ENCODE measurements at regions not wholly inside any gene's neighbourhood (a gene's known extent, or its start where the extent isn't known, plus 50 kb on each side); places are given as distances from the start of the nearest gene placed in this dataset.

DNA sequence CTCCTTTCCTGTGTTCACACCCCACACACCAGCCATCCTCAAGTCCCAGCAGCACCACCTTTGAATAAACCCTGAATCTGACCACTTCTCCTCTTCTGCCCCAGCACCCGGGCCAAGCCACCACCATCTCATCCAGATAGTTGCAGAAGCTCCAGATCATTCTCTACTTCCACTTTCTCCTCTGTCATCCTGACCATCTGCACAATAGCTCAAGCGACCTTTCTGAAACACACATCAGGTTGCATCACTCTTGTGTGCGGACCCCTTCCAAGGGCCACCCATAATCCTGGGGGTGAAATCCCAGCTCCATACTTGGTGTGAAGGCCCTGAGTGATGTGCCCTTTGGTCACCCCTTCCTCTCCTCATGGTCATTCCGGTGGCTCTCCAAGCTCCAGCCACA, 187.4 kb upstream of the GALNT17 start:
- no peaks in the 10 kb centered on the region for H3K9me3 ChIP-seq (ENCODE audit: severe bottlenecking)
- no peak overlapping the region for H3K4me3 ChIP-seq (ENCODE audit: low read depth, low read length)
- TF ChIP-seq, protein P1, sequence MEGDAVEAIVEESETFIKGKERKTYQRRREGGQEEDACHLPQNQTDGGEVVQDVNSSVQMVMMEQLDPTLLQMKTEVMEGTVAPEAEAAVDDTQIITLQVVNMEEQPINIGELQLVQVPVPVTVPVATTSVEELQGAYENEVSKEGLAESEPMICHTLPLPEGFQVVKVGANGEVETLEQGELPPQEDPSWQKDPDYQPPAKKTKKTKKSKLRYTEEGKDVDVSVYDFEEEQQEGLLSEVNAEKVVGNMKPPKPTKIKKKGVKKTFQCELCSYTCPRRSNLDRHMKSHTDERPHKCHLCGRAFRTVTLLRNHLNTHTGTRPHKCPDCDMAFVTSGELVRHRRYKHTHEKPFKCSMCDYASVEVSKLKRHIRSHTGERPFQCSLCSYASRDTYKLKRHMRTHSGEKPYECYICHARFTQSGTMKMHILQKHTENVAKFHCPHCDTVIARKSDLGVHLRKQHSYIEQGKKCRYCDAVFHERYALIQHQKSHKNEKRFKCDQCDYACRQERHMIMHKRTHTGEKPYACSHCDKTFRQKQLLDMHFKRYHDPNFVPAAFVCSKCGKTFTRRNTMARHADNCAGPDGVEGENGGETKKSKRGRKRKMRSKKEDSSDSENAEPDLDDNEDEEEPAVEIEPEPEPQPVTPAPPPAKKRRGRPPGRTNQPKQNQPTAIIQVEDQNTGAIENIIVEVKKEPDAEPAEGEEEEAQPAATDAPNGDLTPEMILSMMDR (IDR thresholded peaks at IDR 0.05; ENCODE audit: low read depth, low read length): no peak
- peaks cover 47% of the 10 kb centered on the region for H3K27me3 ChIP-seq (ENCODE audit: insufficient read depth, low read depth, severe bottlenecking)
- no peaks in the 10 kb centered on the region for H3K36me3 ChIP-seq
- H3K27ac ChIP-seq: no peak overlapping the region
- no peak for DNase-seq

DNA sequence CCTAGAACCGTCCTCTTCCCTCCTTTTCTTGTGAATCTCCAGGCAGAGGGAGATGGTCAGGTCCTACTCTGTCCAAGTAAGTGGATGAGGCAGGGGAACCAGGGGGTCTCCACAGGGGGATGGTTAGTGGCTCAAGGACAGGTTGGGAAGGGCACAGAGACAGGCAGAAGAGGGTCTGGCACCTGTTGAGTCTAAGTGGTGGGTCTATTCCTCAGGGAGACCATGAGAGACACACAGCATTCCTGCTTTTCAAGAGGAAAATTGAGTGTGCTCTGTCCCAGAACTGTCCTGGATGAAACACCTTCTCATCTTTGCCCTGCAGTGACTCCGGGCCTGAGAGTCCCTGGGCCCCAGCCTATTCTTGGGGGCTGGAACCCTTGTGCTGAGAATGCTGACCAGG, 184.8 kb upstream of the GALNT17 start:
- DNase-seq: no peak
- TF ChIP-seq, protein P1 (IDR thresholded peaks at IDR 0.05; ENCODE audit: low read depth, low read length): no peak
- Histone ChIP-seq H3K27me3 (ENCODE audit: insufficient read depth, low read depth, severe bottlenecking) (peaks cover 42% of the 10 kb centered on the region), H3K9me3 (ENCODE audit: severe bottlenecking) (no peaks in the 10 kb centered on the region), H3K36me3 (no peaks in the 10 kb centered on the region), H3K27ac (no peak overlapping the region), H3K4me3 (ENCODE audit: low read depth, low read length) (no peak overlapping the region)

DNA sequence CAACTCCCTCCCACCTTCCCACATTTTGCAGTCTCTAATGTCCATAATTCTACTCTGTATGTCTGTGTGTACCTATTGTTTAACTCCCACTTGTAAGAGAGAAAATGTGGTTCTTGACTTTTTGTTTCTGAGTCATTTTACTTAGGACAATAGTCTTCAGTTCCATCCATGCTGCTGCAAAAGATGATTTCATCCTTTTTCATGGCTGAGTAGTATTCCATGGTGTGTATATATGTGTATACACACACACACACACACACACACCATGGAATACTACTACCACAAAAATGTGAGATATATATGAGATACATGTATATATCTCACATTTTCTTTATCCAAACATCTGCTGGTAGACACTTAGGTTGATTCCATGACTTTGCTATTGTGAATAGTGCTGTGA, 182.1 kb upstream of the GALNT17 start:
- H3K27me3 ChIP-seq (ENCODE audit: insufficient read depth, low read depth, severe bottlenecking): peaks cover 46% of the 10 kb centered on the region
- no peak overlapping the region for H3K27ac ChIP-seq
- H3K36me3 ChIP-seq: no peaks in the 10 kb centered on the region
- no peak overlapping the region for H3K4me3 ChIP-seq (ENCODE audit: low read depth, low read length)
- TF ChIP-seq, protein P1 (IDR thresholded peaks at IDR 0.05; ENCODE audit: low read depth, low read length): no peak
- H3K9me3 ChIP-seq (ENCODE audit: severe bottlenecking): no peaks in the 10 kb centered on the region
- no peak for DNase-seq

DNA sequence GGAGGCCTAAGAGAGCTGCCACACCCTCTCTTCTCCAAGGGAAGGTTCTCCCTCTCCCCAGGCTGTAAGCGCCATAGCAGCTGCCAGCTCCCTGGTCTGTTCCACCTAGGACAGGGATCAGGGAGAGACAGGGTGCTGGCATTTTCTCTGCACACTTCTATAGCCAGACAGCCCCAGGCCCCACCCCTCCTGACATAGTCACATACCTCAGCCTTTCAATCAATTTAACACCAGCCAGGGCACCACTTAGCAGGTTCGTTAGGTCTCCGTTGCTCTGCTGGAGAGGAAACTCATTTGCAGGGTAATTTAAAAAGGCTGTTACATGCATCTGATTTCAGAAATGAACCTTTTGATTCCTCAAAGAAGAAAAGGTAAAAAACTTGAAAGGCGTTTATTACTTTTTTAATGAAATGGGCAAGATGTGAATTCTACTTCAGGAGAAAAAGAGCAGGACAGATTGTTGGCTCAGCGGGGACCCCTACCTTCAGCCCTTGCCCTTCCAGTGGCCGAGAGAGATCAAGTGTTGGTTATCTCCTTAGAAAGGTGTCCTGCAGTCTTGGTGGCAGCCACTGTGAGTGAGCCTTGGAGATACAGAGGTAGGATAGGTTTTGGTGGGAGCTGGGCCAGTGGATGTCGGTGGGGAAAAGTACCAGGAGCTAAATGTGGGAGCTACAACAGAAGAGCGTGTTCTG, 180.5 kb upstream of the GALNT17 start:
- H3K27me3 ChIP-seq (ENCODE audit: insufficient read depth, low read depth, severe bottlenecking): peaks cover 43% of the 10 kb centered on the region
- no peak overlapping the region for H3K4me3 ChIP-seq (ENCODE audit: low read depth, low read length)
- H3K9me3 ChIP-seq (ENCODE audit: severe bottlenecking): no peaks in the 10 kb centered on the region
- H3K27ac ChIP-seq: no peak overlapping the region
- no peaks in the 10 kb centered on the region for H3K36me3 ChIP-seq
- TF ChIP-seq, protein P1 (IDR thresholded peaks at IDR 0.05; ENCODE audit: low read depth, low read length): no peak
- DNase-seq: no peak

DNA sequence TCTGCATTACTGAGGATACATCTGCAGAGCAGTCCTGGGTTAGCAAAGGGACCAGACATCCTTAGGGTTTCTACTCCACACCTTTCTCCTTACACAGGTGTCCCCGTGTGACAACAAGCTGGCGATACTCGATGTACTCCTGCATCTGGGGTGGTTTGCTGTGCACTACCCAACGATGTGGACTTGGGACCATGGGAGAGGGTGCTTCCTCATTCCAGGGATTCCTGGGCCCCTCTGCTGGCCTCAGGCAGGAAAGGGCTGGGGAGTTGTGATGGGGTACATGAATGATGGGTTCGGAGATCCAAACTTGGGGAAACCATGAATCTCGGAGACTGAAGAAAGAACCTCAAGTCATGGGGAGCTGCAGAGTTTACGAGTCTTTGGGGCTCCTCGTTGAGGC, 179.6 kb upstream of the GALNT17 start:
- Histone ChIP-seq H3K9me3 (ENCODE audit: severe bottlenecking) (no peaks in the 10 kb centered on the region), H3K27me3 (ENCODE audit: insufficient read depth, low read depth, severe bottlenecking) (peaks cover 37% of the 10 kb centered on the region), H3K27ac (no peak overlapping the region), H3K36me3 (no peaks in the 10 kb centered on the region), H3K4me3 (ENCODE audit: low read depth, low read length) (no peak overlapping the region)
- TF ChIP-seq, protein P1 (IDR thresholded peaks at IDR 0.05; ENCODE audit: low read depth, low read length): no peak
- DNase-seq: no peak

DNA sequence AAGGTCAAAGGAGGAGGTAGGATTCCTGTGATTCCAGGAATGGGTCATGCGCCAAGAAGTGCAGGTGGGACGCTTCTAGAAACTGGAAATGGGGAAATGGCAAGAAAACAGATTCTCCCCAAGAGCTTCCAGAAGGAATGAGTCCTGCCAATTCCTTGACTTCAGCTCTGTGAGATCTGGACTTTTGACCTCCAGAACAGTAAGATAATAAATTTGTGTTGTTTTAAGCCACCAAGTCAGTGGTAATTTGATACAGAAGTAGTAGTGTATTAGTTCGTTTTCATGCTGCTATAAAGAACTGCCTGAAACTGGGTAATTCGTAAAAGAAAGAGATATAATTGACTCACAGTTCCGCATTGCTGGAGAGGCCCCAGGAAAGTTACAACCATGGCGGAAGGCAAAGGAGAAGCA, 178.6 kb upstream of the GALNT17 start:
- no peak for DNase-seq
- Histone ChIP-seq H3K9me3 (ENCODE audit: severe bottlenecking) (no peaks in the 10 kb centered on the region), H3K27me3 (ENCODE audit: insufficient read depth, low read depth, severe bottlenecking) (peaks cover 37% of the 10 kb centered on the region), H3K4me3 (ENCODE audit: low read depth, low read length) (no peak overlapping the region), H3K36me3 (no peaks in the 10 kb centered on the region), H3K27ac (no peak overlapping the region)
- TF ChIP-seq, protein P1 (IDR thresholded peaks at IDR 0.05; ENCODE audit: low read depth, low read length): no peak
